Endothelial cell of umbilical vein (primary cell): ENCODE measurements at regions not wholly inside any gene's neighbourhood (a gene's known extent, or its start where the extent isn't known, plus 50 kb on each side); places are given as distances from the start of the nearest gene placed in this dataset.

Experiments
- BruUV-seq: library from RNA; stranded (reverse); fragments of 400-500 nt; replicated peaks from 2 replicates; lab custom pipeline; 2021; lab: Mats Ljungman, UMichigan
- CTCF ChIA-PET: fragments of 300-600, 350-600 bp; sonication (Branson Sonifier 250); formaldehyde crosslinking; loops from one replicate; lab custom pipeline; 2021; ENCODE audit warnings: antibody characterized with exemption, inconsistent platforms; lab: Charles Lee
- POLR2A ChIA-PET: fragments of 300-600, 350-600 bp; sonication (Branson Sonifier 250); formaldehyde crosslinking; loops from one replicate; lab custom pipeline; 2021; ENCODE audit warnings: antibody characterized with exemption, inconsistent platforms; lab: Charles Lee
- DNase-seq: peaks from one replicate; pipeline ENCODE4 v3.0.0-alpha.2; 2011; ENCODE audit warnings: low read depth, low spot score
- FAIRE-seq: peaks from 2 replicates; lab custom pipeline; 2011; peaks lifted over from hg19 to GRCh38; lab: Jason Lieb, UNC
- H2AFZ ChIP-seq: 2 replicates; pipeline ENCODE4 v1.6.0; 2012; ENCODE audit warnings: low read depth, low read length, control low read depth, inconsistent platforms
- H3K27ac ChIP-seq: 2 replicates; pipeline ENCODE4 v1.5.1; 2011; ENCODE audit warnings: low read depth, mild to moderate bottlenecking, control low read depth, low read length, moderate library complexity; ENCODE audit not compliant: insufficient read depth
- H3K27me3 ChIP-seq, 2 experiments: 2 replicates each; pipeline versions ENCODE4 v1.6.0 to v1.6.1; 2011; ENCODE audit warnings: low read length in 2 of 2, mixed read lengths in 1 of 2; ENCODE audit not compliant: control insufficient read depth in 2 of 2, insufficient read depth in 2 of 2
- H3K36me3 ChIP-seq, 2 experiments: 2 replicates in 1 of 2; 3 replicates in 1 of 2; pipeline ENCODE4 v1.5.1; 2011; ENCODE audit warnings: low read length in 2 of 2, mild to moderate bottlenecking in 1 of 2, moderate library complexity in 1 of 2; ENCODE audit not compliant: control insufficient read depth in 2 of 2, insufficient read depth in 2 of 2; ENCODE audit errors: extremely low read depth in 1 of 2
- H3K4me1 ChIP-seq: 3 replicates; pipeline ENCODE4 v1.5.1; 2011; ENCODE audit warnings: mild to moderate bottlenecking, low read length; ENCODE audit not compliant: control insufficient read depth, insufficient read depth; ENCODE audit errors: extremely low read depth
- H3K4me2 ChIP-seq: 2 replicates; pipeline ENCODE4 v1.6.1; 2011; ENCODE audit warnings: low read length, control low read depth, mixed read lengths; ENCODE audit not compliant: insufficient read depth
- H3K4me3 ChIP-seq, 3 experiments: fragments of 200-600 bp in 1 of 3; sonication (generic), shearing (Covaris generic) in 1 of 3; replicated peaks in 1 of 3; 2 replicates each; pipeline ENCODE4 v1.5.1; 2011 to 2016; ENCODE audit warnings: control low read depth in 3 of 3, low read length in 3 of 3, mild to moderate bottlenecking in 2 of 3, inconsistent platforms in 1 of 3, low read depth in 1 of 3, moderate library complexity in 1 of 3; ENCODE audit not compliant: insufficient read depth in 1 of 3
- H3K79me2 ChIP-seq: 2 replicates; pipeline ENCODE4 v1.6.0; 2012; ENCODE audit warnings: low read length, inconsistent platforms; ENCODE audit not compliant: control insufficient read depth, insufficient read depth
- H3K9ac ChIP-seq: replicated peaks from 2 replicates; pipeline ENCODE3; 2011; ENCODE audit warnings: low read length, control low read depth; ENCODE audit not compliant: insufficient read depth; ENCODE audit errors: extremely low read depth
- H3K9me1 ChIP-seq: replicated peaks from 3 replicates; pipeline ENCODE4 v1.6.0; 2011; ENCODE audit warnings: mild to moderate bottlenecking, low read length; ENCODE audit not compliant: control insufficient read depth, insufficient read depth; ENCODE audit errors: extremely low read depth
- H3K9me3 ChIP-seq: replicated peaks from 2 replicates; pipeline ENCODE4 v1.5.1; 2012; ENCODE audit warnings: low read length, inconsistent platforms; ENCODE audit not compliant: control insufficient read depth, insufficient read depth
- H4K20me1 ChIP-seq: replicated peaks from 2 replicates; pipeline ENCODE3; 2011; ENCODE audit warnings: mild to moderate bottlenecking, low read length; ENCODE audit not compliant: control insufficient read depth, insufficient read depth; ENCODE audit errors: extremely low read depth
- EZH2 ChIP-seq: IDR thresholded peaks from 2 replicates; pipeline ENCODE4 v1.6.1; 2012; ENCODE audit warnings: borderline replicate concordance, low read depth, mild to moderate bottlenecking, moderate library complexity, low read length, inconsistent platforms; ENCODE audit not compliant: severe bottlenecking
- FOS ChIP-seq: IDR thresholded peaks from 2 replicates; pipeline ENCODE4 v1.6.1; 2011; ENCODE audit warnings: mild to moderate bottlenecking, low read length, moderate library complexity, borderline replicate concordance; ENCODE audit not compliant: insufficient read depth
- GATA2 ChIP-seq: IDR thresholded peaks from 2 replicates; pipeline ENCODE4 v1.7.0; 2011; ENCODE audit warnings: low read depth, mild to moderate bottlenecking, moderate library complexity, mixed read lengths, low read length; ENCODE audit not compliant: insufficient read length, insufficient read depth
- JUN ChIP-seq: IDR thresholded peaks from 2 replicates; pipeline ENCODE4 v1.6.1; 2011; ENCODE audit warnings: borderline replicate concordance, low read depth; ENCODE audit not compliant: insufficient read length, insufficient read depth
- MYC ChIP-seq: IDR thresholded peaks from one replicate; pipeline ENCODE4 v1.6.1; 2011; ENCODE audit warnings: mild to moderate bottlenecking, low read depth, low read length
- POLR2A ChIP-seq: IDR thresholded peaks from 2 replicates; pipeline ENCODE4 v1.6.1; 2012; ENCODE audit warnings: low read depth, mild to moderate bottlenecking, control low read depth, low read length
- POLR2AphosphoS5 ChIP-seq: IDR thresholded peaks from 2 replicates; pipeline ENCODE4 v1.6.1; 2012; ENCODE audit warnings: low read depth, mild to moderate bottlenecking, control low read depth, low read length, moderate library complexity; ENCODE audit not compliant: insufficient read depth
- dilution Hi-C: fragments of 300-500 bp; cut with MboI; formaldehyde crosslinking; loops from one replicate; pipeline ENCODE4 v1.15.0; 2019; ENCODE audit warnings: low sequenced_read_pairs; ENCODE audit not compliant: extremely low pct_ligation_motif_present
- intact Hi-C: fragments of 100-400 bp; cut with micrococcal nuclease; formaldehyde crosslinking; loops from one replicate; pipeline ENCODE4 v1.10.0; 2022
- TF ChIP-seq, protein P1 (sequence below), 2 donors: IDR thresholded peaks; 1 replicate in 1 of 2; 2 replicates in 1 of 2; pipeline ENCODE4 v1.5.1; 2011; ENCODE audit warnings: low read length in 2 of 2, mild to moderate bottlenecking in 2 of 2, moderate library complexity in 2 of 2, control low read depth in 1 of 2, inconsistent platforms in 1 of 2, low read depth in 1 of 2; ENCODE audit not compliant: insufficient read depth in 1 of 2; ENCODE audit errors: extremely low read depth in 1 of 2
- TF ChIP-seq, protein P2 (sequence below): IDR thresholded peaks from 2 replicates; pipeline ENCODE4 v1.6.1; 2011; ENCODE audit not compliant: insufficient read depth, insufficient read length

DNA sequence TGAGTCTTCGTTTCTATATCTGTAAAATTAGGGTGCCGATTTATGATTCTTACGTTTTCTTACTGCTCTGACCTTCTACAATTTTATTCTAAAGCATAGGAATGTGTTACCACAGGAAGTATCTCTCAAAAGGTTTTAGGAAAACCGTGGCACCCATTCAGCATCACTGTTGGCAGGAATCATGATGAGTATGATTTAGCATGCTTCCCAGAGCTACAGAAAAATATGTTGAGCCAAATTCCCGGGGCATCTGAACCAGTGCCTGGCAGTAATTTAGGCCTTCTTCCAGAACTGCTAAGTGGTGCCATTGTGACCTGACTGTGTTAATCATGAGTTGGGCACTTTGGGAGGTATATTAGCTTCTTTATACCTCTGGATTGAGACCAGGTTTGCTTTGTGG, 605.0 kb upstream of the RAG2 start:
- intact Hi-C loops (no loop called here), dilution Hi-C loops (no loop called here)
- POLR2A ChIA-PET, result no interaction called here
- H4K20me1 ChIP-seq, result no peaks in the 10 kb centered on the region
- BruUV-seq, result no TSS peak
- H3K79me2 ChIP-seq, result no peaks in the 10 kb centered on the region
- no peak overlapping the region for H3K4me2 ChIP-seq
- peaks cover 2% of the 10 kb centered on the region for H3K9me3 ChIP-seq
- no peaks in the 10 kb centered on the region for H3K27me3 ChIP-seq
- DNase-seq (no peak), FAIRE-seq (no peak)
- H3K9ac ChIP-seq, result no peak overlapping the region
- no peaks in the 10 kb centered on the region for H3K4me1 ChIP-seq
- no peaks in the 10 kb centered on the region for H3K9me1 ChIP-seq
- TF ChIP-seq, protein P1, sequence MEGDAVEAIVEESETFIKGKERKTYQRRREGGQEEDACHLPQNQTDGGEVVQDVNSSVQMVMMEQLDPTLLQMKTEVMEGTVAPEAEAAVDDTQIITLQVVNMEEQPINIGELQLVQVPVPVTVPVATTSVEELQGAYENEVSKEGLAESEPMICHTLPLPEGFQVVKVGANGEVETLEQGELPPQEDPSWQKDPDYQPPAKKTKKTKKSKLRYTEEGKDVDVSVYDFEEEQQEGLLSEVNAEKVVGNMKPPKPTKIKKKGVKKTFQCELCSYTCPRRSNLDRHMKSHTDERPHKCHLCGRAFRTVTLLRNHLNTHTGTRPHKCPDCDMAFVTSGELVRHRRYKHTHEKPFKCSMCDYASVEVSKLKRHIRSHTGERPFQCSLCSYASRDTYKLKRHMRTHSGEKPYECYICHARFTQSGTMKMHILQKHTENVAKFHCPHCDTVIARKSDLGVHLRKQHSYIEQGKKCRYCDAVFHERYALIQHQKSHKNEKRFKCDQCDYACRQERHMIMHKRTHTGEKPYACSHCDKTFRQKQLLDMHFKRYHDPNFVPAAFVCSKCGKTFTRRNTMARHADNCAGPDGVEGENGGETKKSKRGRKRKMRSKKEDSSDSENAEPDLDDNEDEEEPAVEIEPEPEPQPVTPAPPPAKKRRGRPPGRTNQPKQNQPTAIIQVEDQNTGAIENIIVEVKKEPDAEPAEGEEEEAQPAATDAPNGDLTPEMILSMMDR (IDR thresholded peaks at IDR 0.05; ENCODE audit: extremely low read depth in 1 of 2, insufficient read depth in 1 of 2, low read depth in 1 of 2, low read length in 2 of 2), result no peak
- TF ChIP-seq FOS (no peak), MYC (no peak), POLR2A (no peak), EZH2 (no peak), GATA2 (no peak), POLR2AphosphoS5 (no peak), JUN (no peak)
- TF ChIP-seq, protein P2, sequence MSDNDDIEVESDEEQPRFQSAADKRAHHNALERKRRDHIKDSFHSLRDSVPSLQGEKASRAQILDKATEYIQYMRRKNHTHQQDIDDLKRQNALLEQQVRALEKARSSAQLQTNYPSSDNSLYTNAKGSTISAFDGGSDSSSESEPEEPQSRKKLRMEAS, result no peak
- no peak overlapping the region for H3K4me3 ChIP-seq
- no peaks in the 10 kb centered on the region for H3K36me3 ChIP-seq
- CTCF ChIA-PET, result no interaction called here
- no peak overlapping the region for H3K27ac ChIP-seq
- H2AFZ ChIP-seq, result no peak overlapping the region
